IPS-18c (cell line): ENCODE measurements at regions not wholly inside any gene's neighbourhood (a gene's known extent, or its start where the extent isn't known, plus 50 kb on each side); places are given as distances from the start of the nearest gene placed in this dataset.

Source experiments
- H3K4me3 ChIP-seq: 2 replicates; pipeline ENCODE4 v1.7.0; 2013; ENCODE audit warnings: low read depth, mild to moderate bottlenecking, low read length, moderate library complexity; ENCODE audit not compliant: insufficient read depth
- H3K9me3 ChIP-seq: one replicate; pipeline ENCODE4 v1.6.1; 2013; ENCODE audit warnings: mild to moderate bottlenecking, low read length, moderate library complexity; ENCODE audit not compliant: control insufficient read depth, insufficient read depth

- H3K9me3 ChIP-seq = no peaks in the 10 kb centered on the region
- no peak overlapping the region for H3K4me3 ChIP-seq
Measured at GRCh38 chr5:7315118-7315517, 80.8 kb upstream of the ADCY2 start.

GRCh38 chr5:7317751-7318150 lies 78.2 kb upstream of the ADCY2 start:
- Histone ChIP-seq H3K4me3 (no peak overlapping the region), H3K9me3 (no peaks in the 10 kb centered on the region)

GRCh38 chr5:7320701-7321301 lies 75.1 kb upstream of the ADCY2 start:
- Histone ChIP-seq H3K9me3 (no peaks in the 10 kb centered on the region), H3K4me3 (no peak overlapping the region)

GRCh38 chr5:7321724-7322123 lies 74.2 kb upstream of the ADCY2 start:
- Histone ChIP-seq H3K4me3 (no peak overlapping the region), H3K9me3 (no peaks in the 10 kb centered on the region)

- H3K4me3 ChIP-seq = no peak overlapping the region
- H3K9me3 ChIP-seq = no peaks in the 10 kb centered on the region
Measured at GRCh38 chr5:7324919-7325318, 71.0 kb upstream of the ADCY2 start.

- Histone ChIP-seq H3K4me3 (no peak overlapping the region), H3K9me3 (no peaks in the 10 kb centered on the region)
Measured at GRCh38 chr5:7325975-7326913, 69.7 kb upstream of the ADCY2 start.

GRCh38 chr5:7329141-7329540 lies 66.8 kb upstream of the ADCY2 start:
- Histone ChIP-seq H3K4me3 (no peak overlapping the region), H3K9me3 (peaks cover 2% of the 10 kb centered on the region)

GRCh38 chr5:7329712-7330111 lies 66.2 kb upstream of the ADCY2 start:
- H3K4me3 ChIP-seq = no peak overlapping the region
- H3K9me3 ChIP-seq = peaks cover 2% of the 10 kb centered on the region

- Histone ChIP-seq H3K9me3 (peaks cover 2% of the 10 kb centered on the region), H3K4me3 (no peak overlapping the region)
Measured at GRCh38 chr5:7330256-7330655, 65.7 kb upstream of the ADCY2 start.

- H3K9me3 ChIP-seq = peaks cover 2% of the 10 kb centered on the region
- H3K4me3 ChIP-seq = no peak overlapping the region
Measured at GRCh38 chr5:7331131-7331530, 64.8 kb upstream of the ADCY2 start.
